Endothelial cell of umbilical vein (primary cell): ENCODE measurements at regions not wholly inside any gene's neighbourhood (a gene's known extent, or its start where the extent isn't known, plus 50 kb on each side); places are given as distances from the start of the nearest gene placed in this dataset.

Source experiments
- BruUV-seq: library from RNA; stranded (reverse); fragments of 400-500 nt; replicated peaks from 2 replicates; lab custom pipeline; 2021; lab: Mats Ljungman, UMichigan
- CTCF ChIA-PET: fragments of 300-600, 350-600 bp; sonication (Branson Sonifier 250); formaldehyde crosslinking; loops from one replicate; lab custom pipeline; 2021; ENCODE audit warnings: antibody characterized with exemption, inconsistent platforms; lab: Charles Lee
- POLR2A ChIA-PET: fragments of 300-600, 350-600 bp; sonication (Branson Sonifier 250); formaldehyde crosslinking; loops from one replicate; lab custom pipeline; 2021; ENCODE audit warnings: antibody characterized with exemption, inconsistent platforms; lab: Charles Lee
- DNase-seq: peaks from one replicate; pipeline ENCODE4 v3.0.0-alpha.2; 2011; ENCODE audit warnings: low read depth, low spot score
- FAIRE-seq: peaks from 2 replicates; lab custom pipeline; 2011; peaks lifted over from hg19 to GRCh38; lab: Jason Lieb, UNC
- H2AFZ ChIP-seq: 2 replicates; pipeline ENCODE4 v1.6.0; 2012; ENCODE audit warnings: low read depth, low read length, control low read depth, inconsistent platforms
- H3K27ac ChIP-seq: 2 replicates; pipeline ENCODE4 v1.5.1; 2011; ENCODE audit warnings: low read depth, mild to moderate bottlenecking, control low read depth, low read length, moderate library complexity; ENCODE audit not compliant: insufficient read depth
- H3K27me3 ChIP-seq, 2 experiments: 2 replicates each; pipeline versions ENCODE4 v1.6.0 to v1.6.1; 2011; ENCODE audit warnings: low read length in 2 of 2, mixed read lengths in 1 of 2; ENCODE audit not compliant: control insufficient read depth in 2 of 2, insufficient read depth in 2 of 2
- H3K36me3 ChIP-seq, 2 experiments: 2 replicates in 1 of 2; 3 replicates in 1 of 2; pipeline ENCODE4 v1.5.1; 2011; ENCODE audit warnings: low read length in 2 of 2, mild to moderate bottlenecking in 1 of 2, moderate library complexity in 1 of 2; ENCODE audit not compliant: control insufficient read depth in 2 of 2, insufficient read depth in 2 of 2; ENCODE audit errors: extremely low read depth in 1 of 2
- H3K4me1 ChIP-seq: 3 replicates; pipeline ENCODE4 v1.5.1; 2011; ENCODE audit warnings: mild to moderate bottlenecking, low read length; ENCODE audit not compliant: control insufficient read depth, insufficient read depth; ENCODE audit errors: extremely low read depth
- H3K4me2 ChIP-seq: 2 replicates; pipeline ENCODE4 v1.6.1; 2011; ENCODE audit warnings: low read length, control low read depth, mixed read lengths; ENCODE audit not compliant: insufficient read depth
- H3K4me3 ChIP-seq, 3 experiments: fragments of 200-600 bp in 1 of 3; sonication (generic), shearing (Covaris generic) in 1 of 3; replicated peaks in 1 of 3; 2 replicates each; pipeline ENCODE4 v1.5.1; 2011 to 2016; ENCODE audit warnings: control low read depth in 3 of 3, low read length in 3 of 3, mild to moderate bottlenecking in 2 of 3, inconsistent platforms in 1 of 3, low read depth in 1 of 3, moderate library complexity in 1 of 3; ENCODE audit not compliant: insufficient read depth in 1 of 3
- H3K79me2 ChIP-seq: 2 replicates; pipeline ENCODE4 v1.6.0; 2012; ENCODE audit warnings: low read length, inconsistent platforms; ENCODE audit not compliant: control insufficient read depth, insufficient read depth
- H3K9ac ChIP-seq: replicated peaks from 2 replicates; pipeline ENCODE3; 2011; ENCODE audit warnings: low read length, control low read depth; ENCODE audit not compliant: insufficient read depth; ENCODE audit errors: extremely low read depth
- H3K9me1 ChIP-seq: replicated peaks from 3 replicates; pipeline ENCODE4 v1.6.0; 2011; ENCODE audit warnings: mild to moderate bottlenecking, low read length; ENCODE audit not compliant: control insufficient read depth, insufficient read depth; ENCODE audit errors: extremely low read depth
- H3K9me3 ChIP-seq: replicated peaks from 2 replicates; pipeline ENCODE4 v1.5.1; 2012; ENCODE audit warnings: low read length, inconsistent platforms; ENCODE audit not compliant: control insufficient read depth, insufficient read depth
- H4K20me1 ChIP-seq: replicated peaks from 2 replicates; pipeline ENCODE3; 2011; ENCODE audit warnings: mild to moderate bottlenecking, low read length; ENCODE audit not compliant: control insufficient read depth, insufficient read depth; ENCODE audit errors: extremely low read depth
- CTCF ChIP-seq, 2 donors: IDR thresholded peaks; 1 replicate in 1 of 2; 2 replicates in 1 of 2; pipeline ENCODE4 v1.5.1; 2011; ENCODE audit warnings: low read length in 2 of 2, mild to moderate bottlenecking in 2 of 2, moderate library complexity in 2 of 2, control low read depth in 1 of 2, inconsistent platforms in 1 of 2, low read depth in 1 of 2; ENCODE audit not compliant: insufficient read depth in 1 of 2; ENCODE audit errors: extremely low read depth in 1 of 2
- EZH2 ChIP-seq: IDR thresholded peaks from 2 replicates; pipeline ENCODE4 v1.6.1; 2012; ENCODE audit warnings: borderline replicate concordance, low read depth, mild to moderate bottlenecking, moderate library complexity, low read length, inconsistent platforms; ENCODE audit not compliant: severe bottlenecking
- FOS ChIP-seq: IDR thresholded peaks from 2 replicates; pipeline ENCODE4 v1.6.1; 2011; ENCODE audit warnings: mild to moderate bottlenecking, low read length, moderate library complexity, borderline replicate concordance; ENCODE audit not compliant: insufficient read depth
- GATA2 ChIP-seq: IDR thresholded peaks from 2 replicates; pipeline ENCODE4 v1.7.0; 2011; ENCODE audit warnings: low read depth, mild to moderate bottlenecking, moderate library complexity, mixed read lengths, low read length; ENCODE audit not compliant: insufficient read length, insufficient read depth
- JUN ChIP-seq: IDR thresholded peaks from 2 replicates; pipeline ENCODE4 v1.6.1; 2011; ENCODE audit warnings: borderline replicate concordance, low read depth; ENCODE audit not compliant: insufficient read length, insufficient read depth
- MYC ChIP-seq: IDR thresholded peaks from one replicate; pipeline ENCODE4 v1.6.1; 2011; ENCODE audit warnings: mild to moderate bottlenecking, low read depth, low read length
- POLR2A ChIP-seq: IDR thresholded peaks from 2 replicates; pipeline ENCODE4 v1.6.1; 2012; ENCODE audit warnings: low read depth, mild to moderate bottlenecking, control low read depth, low read length
- POLR2AphosphoS5 ChIP-seq: IDR thresholded peaks from 2 replicates; pipeline ENCODE4 v1.6.1; 2012; ENCODE audit warnings: low read depth, mild to moderate bottlenecking, control low read depth, low read length, moderate library complexity; ENCODE audit not compliant: insufficient read depth
- dilution Hi-C: fragments of 300-500 bp; cut with MboI; formaldehyde crosslinking; loops from one replicate; pipeline ENCODE4 v1.15.0; 2019; ENCODE audit warnings: low sequenced_read_pairs; ENCODE audit not compliant: extremely low pct_ligation_motif_present
- intact Hi-C: fragments of 100-400 bp; cut with micrococcal nuclease; formaldehyde crosslinking; loops from one replicate; pipeline ENCODE4 v1.10.0; 2022
- TF ChIP-seq, protein P1 (sequence below): IDR thresholded peaks from 2 replicates; pipeline ENCODE4 v1.6.1; 2011; ENCODE audit not compliant: insufficient read depth, insufficient read length

- Histone ChIP-seq H3K4me1 (no peaks in the 10 kb centered on the region), H3K27ac (no peak overlapping the region), H4K20me1 (no peaks in the 10 kb centered on the region), H3K9me1 (no peaks in the 10 kb centered on the region), H3K4me3 (no peak overlapping the region), H3K79me2 (no peaks in the 10 kb centered on the region), H3K27me3 (no peaks in the 10 kb centered on the region), H2AFZ (no peak overlapping the region), H3K4me2 (no peak overlapping the region), H3K9me3 (no peaks in the 10 kb centered on the region), H3K9ac (no peak overlapping the region), H3K36me3 (no peaks in the 10 kb centered on the region)
- ChIA-PET POLR2A (no interaction called here), CTCF (no interaction called here)
- BruUV-seq: no TSS peak
- FAIRE-seq (no peak), DNase-seq (no peak)
- TF ChIP-seq POLR2A (no peak), EZH2 (no peak), JUN (no peak), MYC (no peak), CTCF (IDR thresholded peaks at IDR 0.05; ENCODE audit: extremely low read depth in 1 of 2, insufficient read depth in 1 of 2, low read depth in 1 of 2, low read length in 2 of 2) (no peak), FOS (no peak), POLR2AphosphoS5 (no peak), GATA2 (no peak)
- TF ChIP-seq, protein P1, sequence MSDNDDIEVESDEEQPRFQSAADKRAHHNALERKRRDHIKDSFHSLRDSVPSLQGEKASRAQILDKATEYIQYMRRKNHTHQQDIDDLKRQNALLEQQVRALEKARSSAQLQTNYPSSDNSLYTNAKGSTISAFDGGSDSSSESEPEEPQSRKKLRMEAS: no peak
- dilution Hi-C loops (no loop called here), intact Hi-C loops (no loop called here)
Measured at GRCh38 chr9:135255033-135255840, 167.8 kb downstream of the OLFM1 start.
